Upper lobe of right lung (tissue), 1 donor: ENCODE measurements at regions not wholly inside any gene's neighbourhood (a gene's known extent, or its start where the extent isn't known, plus 50 kb on each side); places are given as distances from the start of the nearest gene placed in this dataset.

Source experiments
- ATAC-seq: fragments of 200-7000 bp; cut with Tn5 transposase; one replicate; pipeline ENCODE4 v1.9.1; 2020; ENCODE audit warnings: mild to moderate bottlenecking, moderate library complexity
- DNase-seq: peaks from one replicate; pipeline ENCODE4 v3.0.0-alpha.2; 2020
- H3K27ac ChIP-seq: fragments of 200-600 bp; one replicate; pipeline ENCODE4 v1.8.0; 2022
- H3K27me3 ChIP-seq: fragments of 200-600 bp; one replicate; pipeline ENCODE4 v1.8.0; 2022; ENCODE audit warnings: mild to moderate bottlenecking
- H3K36me3 ChIP-seq: fragments of 200-600 bp; one replicate; pipeline ENCODE4 v1.8.0; 2022
- H3K4me1 ChIP-seq: fragments of 200-600 bp; one replicate; pipeline ENCODE4 v1.8.0; 2022
- H3K4me3 ChIP-seq: fragments of 200-600 bp; one replicate; pipeline ENCODE4 v1.8.0; 2022; ENCODE audit warnings: mild to moderate bottlenecking
- H3K9me3 ChIP-seq: fragments of 200-600 bp; one replicate; pipeline ENCODE4 v1.8.0; 2022
- intact Hi-C: fragments of 100-400 bp; cut with DNase I; formaldehyde crosslinking; loops from one replicate; pipeline ENCODE4 v1.11.0; 2022
- TF ChIP-seq, protein P1 (sequence below): fragments of 200-600 bp; IDR thresholded peaks from one replicate; pipeline ENCODE4 v1.8.0; 2022; ENCODE audit warnings: antibody characterized with exemption
- donor health status: DM: no; HTN: yes; CAD: no; lungs with severe emphysema.

DNA sequence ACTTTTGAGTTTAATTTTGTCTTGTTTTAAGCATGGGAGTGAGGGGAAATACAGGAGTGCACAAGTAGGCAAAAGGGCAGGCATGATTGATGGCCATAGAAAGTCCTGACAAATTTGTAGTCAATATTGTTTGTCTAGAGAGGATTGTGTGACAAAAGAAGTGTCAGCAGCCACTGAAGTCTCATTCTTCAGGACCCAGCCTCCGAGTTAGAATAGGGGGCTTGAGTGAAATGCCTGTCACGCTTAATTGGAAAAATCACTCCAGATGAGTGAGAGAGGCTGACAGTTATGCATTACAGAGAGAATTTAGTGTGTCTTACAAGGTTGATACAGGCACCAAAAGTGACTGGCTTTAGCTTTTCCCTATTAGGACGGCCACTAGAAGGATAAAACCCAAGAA is 81.9 kb upstream of the RPS23 start:
- peaks cover 29% of the 10 kb centered on the region for H3K4me1 ChIP-seq
- no peaks in the 10 kb centered on the region for H3K27me3 ChIP-seq
- no peak overlapping the region for H3K4me3 ChIP-seq
- no peaks in the 10 kb centered on the region for H3K9me3 ChIP-seq
- TF ChIP-seq, protein P1, sequence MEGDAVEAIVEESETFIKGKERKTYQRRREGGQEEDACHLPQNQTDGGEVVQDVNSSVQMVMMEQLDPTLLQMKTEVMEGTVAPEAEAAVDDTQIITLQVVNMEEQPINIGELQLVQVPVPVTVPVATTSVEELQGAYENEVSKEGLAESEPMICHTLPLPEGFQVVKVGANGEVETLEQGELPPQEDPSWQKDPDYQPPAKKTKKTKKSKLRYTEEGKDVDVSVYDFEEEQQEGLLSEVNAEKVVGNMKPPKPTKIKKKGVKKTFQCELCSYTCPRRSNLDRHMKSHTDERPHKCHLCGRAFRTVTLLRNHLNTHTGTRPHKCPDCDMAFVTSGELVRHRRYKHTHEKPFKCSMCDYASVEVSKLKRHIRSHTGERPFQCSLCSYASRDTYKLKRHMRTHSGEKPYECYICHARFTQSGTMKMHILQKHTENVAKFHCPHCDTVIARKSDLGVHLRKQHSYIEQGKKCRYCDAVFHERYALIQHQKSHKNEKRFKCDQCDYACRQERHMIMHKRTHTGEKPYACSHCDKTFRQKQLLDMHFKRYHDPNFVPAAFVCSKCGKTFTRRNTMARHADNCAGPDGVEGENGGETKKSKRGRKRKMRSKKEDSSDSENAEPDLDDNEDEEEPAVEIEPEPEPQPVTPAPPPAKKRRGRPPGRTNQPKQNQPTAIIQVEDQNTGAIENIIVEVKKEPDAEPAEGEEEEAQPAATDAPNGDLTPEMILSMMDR = no peak
- DNase-seq (no peak), ATAC-seq (no peak)
- H3K27ac ChIP-seq = no peak overlapping the region
- intact Hi-C loops = no loop called here
- H3K36me3 ChIP-seq = no peaks in the 10 kb centered on the region

DNA sequence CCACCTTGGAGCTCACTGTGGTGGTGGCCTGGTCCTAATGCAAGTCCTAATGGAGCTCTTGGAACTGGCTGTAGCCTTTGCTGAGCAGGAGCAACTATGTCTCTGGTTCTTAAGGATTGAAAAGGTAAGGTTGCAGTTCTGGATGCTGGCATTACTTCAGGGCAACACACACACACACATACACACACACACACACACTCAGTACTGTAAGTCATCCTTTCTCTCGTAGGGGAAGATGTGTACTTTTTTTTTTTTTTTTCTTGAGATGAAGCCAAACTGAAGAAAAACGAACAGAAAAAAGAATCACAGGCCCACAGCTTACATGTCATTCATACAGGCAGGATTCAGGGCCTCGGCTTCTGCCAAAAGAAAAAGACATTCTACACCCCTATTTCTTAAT is 81.1 kb upstream of the RPS23 start:
- intact Hi-C loops = no loop called here
- H3K4me1 ChIP-seq = peaks cover 21% of the 10 kb centered on the region

DNA sequence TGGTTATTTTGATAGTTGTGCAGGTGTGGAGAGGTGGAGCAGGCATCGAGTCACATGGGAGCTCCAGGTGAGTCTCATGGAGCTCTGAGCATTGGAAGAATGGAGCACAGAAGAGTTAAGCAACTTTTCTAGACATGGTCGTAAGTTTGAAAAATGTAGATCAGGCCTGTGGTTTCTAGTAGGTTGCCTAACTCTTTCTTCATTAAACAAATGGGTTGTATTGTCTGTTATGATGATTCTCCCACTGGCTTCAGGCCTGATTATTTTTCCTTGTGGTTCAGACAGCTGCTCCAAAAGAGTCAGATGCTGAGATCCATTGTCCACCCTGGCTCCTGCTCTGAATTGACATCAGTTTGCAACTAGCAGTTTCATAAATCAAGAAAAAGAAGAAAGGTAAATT is 80.3 kb upstream of the RPS23 start:
- H3K4me3 ChIP-seq = no peak overlapping the region
- TF ChIP-seq, protein P1 = no peak
- no peaks in the 10 kb centered on the region for H3K36me3 ChIP-seq
- no peak overlapping the region for H3K27ac ChIP-seq
- intact Hi-C loops = no loop called here
- no peaks in the 10 kb centered on the region for H3K9me3 ChIP-seq
- ATAC-seq (no peak), DNase-seq (no peak)
- H3K27me3 ChIP-seq = no peaks in the 10 kb centered on the region
- H3K4me1 ChIP-seq = peaks cover 20% of the 10 kb centered on the region

More for the DNA sequence above, 81.1 kb upstream of the RPS23 start:
- H3K27me3 ChIP-seq = no peaks in the 10 kb centered on the region
- H3K27ac ChIP-seq = no peak overlapping the region
- DNase-seq (no peak), ATAC-seq (no peak)
- TF ChIP-seq, protein P1 = no peak
- H3K4me3 ChIP-seq = no peak overlapping the region
- H3K36me3 ChIP-seq = no peaks in the 10 kb centered on the region
- H3K9me3 ChIP-seq = no peaks in the 10 kb centered on the region

DNA sequence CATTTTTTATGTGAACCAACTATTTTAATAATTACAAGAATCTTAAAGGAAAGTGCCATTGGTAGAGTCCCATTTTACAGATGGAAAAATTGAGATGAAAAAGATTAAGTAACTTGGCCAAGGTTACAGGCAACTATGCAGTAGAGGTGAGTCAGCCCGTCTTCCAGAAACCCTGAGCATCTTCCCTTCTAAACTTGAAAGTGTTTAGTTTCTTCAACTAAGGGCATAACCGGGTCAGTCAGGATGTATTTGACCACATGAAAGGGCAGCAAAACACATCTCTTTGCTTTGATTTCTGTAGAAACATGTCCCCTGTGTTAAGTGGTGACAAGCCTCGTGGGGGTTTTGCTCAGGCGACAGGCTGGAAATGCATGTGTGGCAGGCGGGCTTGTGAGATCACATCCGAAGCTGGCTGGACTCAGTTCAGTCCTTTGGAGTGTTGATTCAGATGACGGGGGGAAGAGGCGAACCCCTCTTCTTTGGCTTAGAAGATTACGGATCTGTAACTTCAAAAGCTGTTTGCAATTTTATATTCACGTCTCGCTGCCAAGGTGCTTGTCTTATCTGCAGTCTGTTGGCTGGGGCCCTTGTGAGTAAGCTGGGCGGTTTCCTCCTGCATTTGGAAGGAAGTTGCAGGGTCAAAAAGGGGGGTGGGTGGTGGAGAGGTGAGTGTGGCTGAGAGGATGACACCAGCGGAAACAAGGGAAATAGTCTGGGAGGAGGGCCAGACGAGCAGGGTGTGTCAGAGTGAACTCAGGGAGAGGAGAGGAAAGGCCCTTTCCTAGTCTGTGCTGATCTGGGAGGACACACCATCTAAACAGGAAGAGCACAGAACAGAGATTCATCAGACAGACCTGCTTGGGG is 78.9 kb upstream of the RPS23 start:
- H3K4me3 ChIP-seq = no peak overlapping the region
- intact Hi-C loops = no loop called here
- H3K4me1 ChIP-seq = peaks cover 23% of the 10 kb centered on the region
- TF ChIP-seq, protein P1 = no peak
- ATAC-seq (peak; percentile 92), DNase-seq (peak; percentile 67)
- H3K9me3 ChIP-seq = no peaks in the 10 kb centered on the region
- H3K27me3 ChIP-seq = no peaks in the 10 kb centered on the region
- H3K27ac ChIP-seq = peak overlapping the region; percentile 25
- H3K36me3 ChIP-seq = no peaks in the 10 kb centered on the region

DNA sequence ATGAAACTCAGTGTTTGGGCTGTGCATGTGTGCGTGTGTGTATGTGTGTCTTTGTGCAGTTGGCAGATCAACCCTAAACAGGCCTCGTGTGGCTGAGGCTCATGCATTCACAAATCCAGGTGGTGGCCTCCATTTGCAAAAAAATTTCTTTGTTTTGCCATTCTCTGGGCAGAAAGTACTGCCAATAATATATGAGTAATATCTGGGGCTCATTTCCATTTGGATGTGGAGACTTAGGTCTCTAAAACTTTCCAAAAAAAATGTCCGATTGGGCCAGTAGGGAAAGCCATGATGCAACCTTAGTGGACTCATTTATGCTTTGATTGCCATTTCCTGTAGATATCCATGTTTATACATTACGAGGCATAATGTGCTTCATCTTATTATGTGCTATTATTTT is 77.9 kb upstream of the RPS23 start:
- H3K36me3 ChIP-seq = no peaks in the 10 kb centered on the region
- no peak for DNase-seq
- no peaks in the 10 kb centered on the region for H3K9me3 ChIP-seq
- no peak overlapping the region for H3K27ac ChIP-seq
- H3K27me3 ChIP-seq = no peaks in the 10 kb centered on the region
- intact Hi-C loops = no loop called here
- ATAC-seq = no peak
- peaks cover 25% of the 10 kb centered on the region for H3K4me1 ChIP-seq
- H3K4me3 ChIP-seq = no peak overlapping the region
- TF ChIP-seq, protein P1 = no peak
